AG04450 (cell line): ENCODE measurements at regions not wholly inside any gene's neighbourhood (a gene's known extent, or its start where the extent isn't known, plus 50 kb on each side); places are given as distances from the start of the nearest gene placed in this dataset.
"Not testable (repeated sequence)": the region's sequence is repeated elsewhere in the genome, so short reads cannot be mapped to it uniquely, and the experiment has no call there.

ENCODE experiments used
- CTCF ChIA-PET: fragments of 300-600, 350-600 bp; formaldehyde crosslinking; extraction: SDS; loops from one replicate; lab custom pipeline; 2022; ENCODE audit warnings: antibody characterized with exemption, inconsistent platforms; lab: Charles Lee
- POLR2A ChIA-PET: fragments of 350-600 bp; formaldehyde crosslinking; extraction: SDS; loops from one replicate; lab custom pipeline; 2021; ENCODE audit warnings: antibody characterized with exemption, inconsistent platforms; lab: Yijun Ruan, JAX
- DNase-seq: peaks from one replicate; pipeline ENCODE4 v3.0.0-alpha.2; 2011; ENCODE audit warnings: low read depth, low spot score
- H3K27ac ChIP-seq: one replicate; pipeline ENCODE4 v1.5.1; 2012; ENCODE audit warnings: low read depth, low read length, control low read depth
- H3K27me3 ChIP-seq: one replicate; pipeline ENCODE4 v1.6.0; 2012; ENCODE audit warnings: low read length; ENCODE audit not compliant: control insufficient read depth, insufficient read depth
- H3K4me3 ChIP-seq: 2 replicates; pipeline ENCODE4 v1.5.1; 2011; ENCODE audit warnings: mild to moderate bottlenecking, low read depth, low read length, control low read depth
- H3K9me3 ChIP-seq: 2 replicates; pipeline ENCODE4 v1.5.1; 2012; ENCODE audit warnings: low read length; ENCODE audit not compliant: control insufficient read depth, insufficient read depth
- TF ChIP-seq, protein P1 (sequence below): IDR thresholded peaks from 2 replicates; pipeline ENCODE4 v1.5.1; 2011; ENCODE audit warnings: low read depth, low read length, control low read depth, inconsistent platforms

DNA sequence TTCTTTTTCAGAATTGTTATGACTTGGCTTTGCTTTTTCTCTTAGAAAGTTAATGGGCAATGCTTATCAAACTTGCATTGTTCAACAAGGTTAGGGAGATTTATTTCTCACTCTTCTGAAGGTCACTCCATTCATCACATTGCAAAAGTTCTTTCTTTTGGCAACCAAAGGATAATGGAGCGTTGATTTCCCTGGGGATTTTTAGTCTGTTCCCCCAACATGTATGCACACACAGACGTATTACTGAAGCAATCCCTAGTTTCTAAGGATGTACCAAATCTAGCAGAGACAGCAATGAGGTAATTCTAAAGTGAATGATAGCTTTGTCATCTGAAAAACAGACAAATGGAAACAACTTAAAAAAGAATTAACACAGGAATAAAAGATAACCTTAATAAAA is 349.1 kb downstream of the NYAP2 start:
- CTCF ChIA-PET = no interaction called here
- POLR2A ChIA-PET = no interaction called here

DNA sequence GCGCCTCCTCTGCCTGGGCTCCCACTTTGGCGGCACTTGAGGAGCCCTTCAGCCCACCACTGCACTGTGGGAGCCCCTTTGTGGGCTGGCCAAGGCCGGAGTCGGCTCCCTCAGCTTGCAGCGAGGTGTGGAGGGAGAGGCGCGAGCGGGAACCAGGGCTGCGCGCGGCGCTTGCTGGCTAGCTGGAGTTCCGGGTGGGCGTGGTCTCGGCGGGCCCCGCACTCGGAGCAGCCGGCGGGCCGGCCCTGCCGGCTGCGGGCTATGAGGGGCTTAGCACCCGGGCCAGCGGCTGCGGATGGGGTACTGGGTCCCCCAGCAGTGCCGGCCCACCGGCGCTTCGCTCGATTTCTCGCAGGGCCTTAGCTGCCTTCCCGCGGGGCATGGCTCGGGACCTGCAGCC is 344.5 kb downstream of the NYAP2 start:
- POLR2A ChIA-PET, H3K9me3 ChIP-seq, H3K27ac ChIP-seq, H3K27me3 ChIP-seq, H3K4me3 ChIP-seq, CTCF ChIA-PET, DNase-seq: not testable (repeated sequence)

More for the DNA sequence above, 349.1 kb downstream of the NYAP2 start:
- no peak for DNase-seq
- Histone ChIP-seq H3K4me3 (no peak overlapping the region), H3K9me3 (peaks cover 6% of the 10 kb centered on the region; the same call in 1 of the 2 replicates), H3K27ac (no peak overlapping the region), H3K27me3 (no peaks in the 10 kb centered on the region)
- TF ChIP-seq, protein P1, sequence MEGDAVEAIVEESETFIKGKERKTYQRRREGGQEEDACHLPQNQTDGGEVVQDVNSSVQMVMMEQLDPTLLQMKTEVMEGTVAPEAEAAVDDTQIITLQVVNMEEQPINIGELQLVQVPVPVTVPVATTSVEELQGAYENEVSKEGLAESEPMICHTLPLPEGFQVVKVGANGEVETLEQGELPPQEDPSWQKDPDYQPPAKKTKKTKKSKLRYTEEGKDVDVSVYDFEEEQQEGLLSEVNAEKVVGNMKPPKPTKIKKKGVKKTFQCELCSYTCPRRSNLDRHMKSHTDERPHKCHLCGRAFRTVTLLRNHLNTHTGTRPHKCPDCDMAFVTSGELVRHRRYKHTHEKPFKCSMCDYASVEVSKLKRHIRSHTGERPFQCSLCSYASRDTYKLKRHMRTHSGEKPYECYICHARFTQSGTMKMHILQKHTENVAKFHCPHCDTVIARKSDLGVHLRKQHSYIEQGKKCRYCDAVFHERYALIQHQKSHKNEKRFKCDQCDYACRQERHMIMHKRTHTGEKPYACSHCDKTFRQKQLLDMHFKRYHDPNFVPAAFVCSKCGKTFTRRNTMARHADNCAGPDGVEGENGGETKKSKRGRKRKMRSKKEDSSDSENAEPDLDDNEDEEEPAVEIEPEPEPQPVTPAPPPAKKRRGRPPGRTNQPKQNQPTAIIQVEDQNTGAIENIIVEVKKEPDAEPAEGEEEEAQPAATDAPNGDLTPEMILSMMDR = no peak

DNA sequence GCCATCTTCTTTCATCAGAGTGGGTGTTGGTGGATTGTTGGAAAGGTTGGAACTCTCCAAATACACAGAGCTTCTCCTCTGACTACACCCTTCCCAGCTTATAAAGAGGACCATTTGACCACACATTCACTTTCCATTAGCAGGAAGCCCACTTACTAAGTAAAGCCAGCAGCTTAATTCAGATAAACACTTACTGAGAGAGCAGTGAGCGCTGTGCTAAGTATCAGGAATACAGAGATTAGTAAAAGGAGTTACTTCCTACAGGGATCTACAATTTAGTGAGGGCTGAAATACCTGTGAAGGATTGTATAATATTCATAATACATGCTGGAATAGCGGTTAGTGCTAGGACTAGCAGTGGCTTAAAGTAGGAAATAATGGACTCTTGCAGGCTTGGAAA is 343.0 kb downstream of the NYAP2 start:
- peaks cover 6% of the 10 kb centered on the region; the same call in 1 of the 2 replicates for H3K9me3 ChIP-seq
- H3K27ac ChIP-seq = no peak overlapping the region
- ChIA-PET CTCF (no interaction called here), POLR2A (interaction anchor here (0.7 kb wide), 1 partner anchor 17 kb away, joined by 4 read pairs; no protein-coding TSS in a partner anchor)
- TF ChIP-seq, protein P1 = no peak
- DNase-seq = no peak
- H3K27me3 ChIP-seq = no peaks in the 10 kb centered on the region
- H3K4me3 ChIP-seq = no peak overlapping the region

DNA sequence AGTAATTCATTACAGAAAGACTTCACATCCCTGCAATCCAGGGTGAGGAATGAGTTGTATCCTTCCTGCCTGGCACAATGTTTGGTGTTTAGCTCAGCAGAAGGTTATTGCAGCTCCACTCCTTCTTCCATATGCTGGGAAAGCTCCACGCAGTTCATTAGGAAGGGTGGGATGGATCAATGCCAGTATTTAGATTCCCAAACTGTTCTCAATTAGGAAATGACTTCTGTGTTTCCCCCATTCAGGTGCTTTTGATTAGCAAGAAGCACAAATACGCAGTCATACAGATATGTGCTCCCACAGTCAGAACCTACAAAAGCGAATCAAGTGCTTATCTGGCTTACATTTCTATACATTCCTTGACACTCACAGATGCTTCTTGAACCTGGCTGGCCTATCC is 340.6 kb downstream of the NYAP2 start:
- no peak overlapping the region for H3K4me3 ChIP-seq
- no peaks in the 10 kb centered on the region for H3K27me3 ChIP-seq
- H3K9me3 ChIP-seq = peaks cover 6% of the 10 kb centered on the region; the same call in 1 of the 2 replicates
- no peak overlapping the region for H3K27ac ChIP-seq
- POLR2A ChIA-PET = no interaction called here
- TF ChIP-seq, protein P1 = no peak
- no peak for DNase-seq
- CTCF ChIA-PET = no interaction called here

DNA sequence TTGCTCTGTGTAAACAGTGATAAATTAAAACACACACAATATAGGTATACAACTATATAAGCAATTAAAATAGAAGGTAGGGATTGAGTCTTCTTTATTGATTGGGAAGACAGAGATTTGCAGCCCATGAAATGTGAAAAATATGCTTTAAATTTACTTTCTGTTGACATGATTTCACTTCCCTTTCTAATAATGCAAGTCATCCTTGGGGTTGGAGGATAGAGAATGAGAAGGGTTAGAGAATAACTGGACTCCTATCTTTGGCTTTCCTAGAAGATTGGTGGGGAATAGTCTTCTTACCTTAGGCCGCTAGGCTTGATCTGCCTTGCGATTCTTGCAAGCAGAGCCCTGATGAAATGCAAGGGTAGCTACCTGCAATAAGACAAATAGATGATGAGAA is 339.8 kb downstream of the NYAP2 start:
- TF ChIP-seq, protein P1 = no peak
- H3K9me3 ChIP-seq = peaks cover 5% of the 10 kb centered on the region; the same call in 1 of the 2 replicates
- H3K4me3 ChIP-seq = no peak overlapping the region
- H3K27me3 ChIP-seq = no peaks in the 10 kb centered on the region
- no peak for DNase-seq
- ChIA-PET POLR2A (no interaction called here), CTCF (interaction anchor here (0.6 kb wide), 2 partner anchors 12 to 45 kb away, joined by 3 read pairs; no protein-coding TSS in a partner anchor)
- no peak overlapping the region for H3K27ac ChIP-seq

DNA sequence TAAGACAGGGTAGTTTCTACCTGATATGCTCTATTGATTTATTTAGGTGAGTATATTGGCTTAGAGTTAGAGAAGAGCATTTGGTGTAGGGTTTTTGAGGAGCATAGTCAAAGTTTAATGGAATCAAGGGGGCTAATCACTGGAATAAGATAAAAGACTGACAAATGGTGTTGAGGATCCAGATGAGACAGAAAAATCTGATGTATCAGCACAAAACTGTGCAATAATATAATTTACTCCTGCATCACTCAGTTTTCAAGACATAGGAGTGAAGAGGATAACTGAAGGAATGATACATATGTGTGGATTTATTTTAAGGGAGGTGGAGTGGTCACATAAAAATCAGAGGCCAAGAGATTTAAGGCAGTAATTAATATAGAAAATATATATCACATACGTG is 339.2 kb downstream of the NYAP2 start:
- ChIA-PET CTCF (interaction anchor here (0.6 kb wide), 1 partner anchor 13 kb away, joined by 3 read pairs; no protein-coding TSS in a partner anchor), POLR2A (no interaction called here)
- no peak overlapping the region for H3K4me3 ChIP-seq
- H3K27me3 ChIP-seq = no peaks in the 10 kb centered on the region
- peaks cover under 1% of the 10 kb centered on the region; the same call in 1 of the 2 replicates for H3K9me3 ChIP-seq
- H3K27ac ChIP-seq = no peak overlapping the region
- no peak for DNase-seq
- TF ChIP-seq, protein P1 = no peak
